GM12864 (cell line): ENCODE measurements at regions not wholly inside any gene's neighbourhood (a gene's known extent, or its start where the extent isn't known, plus 50 kb on each side); places are given as distances from the start of the nearest gene placed in this dataset.

Experiments
- DNase-seq: peaks from one replicate; pipeline ENCODE4 v3.0.0-alpha.2; 2011; ENCODE audit warnings: low read depth
- H3K4me3 ChIP-seq: 2 replicates; pipeline ENCODE4 v1.5.1; 2011; ENCODE audit warnings: mild to moderate bottlenecking, low read depth, low read length, control low read depth
- TF ChIP-seq, protein P1 (sequence below): IDR thresholded peaks from 2 replicates; pipeline ENCODE4 v1.5.1; 2011; ENCODE audit warnings: low read depth, mild to moderate bottlenecking, moderate library complexity, low read length, control low read depth, inconsistent platforms; ENCODE audit errors: missing control alignments

- TF ChIP-seq, protein P1, sequence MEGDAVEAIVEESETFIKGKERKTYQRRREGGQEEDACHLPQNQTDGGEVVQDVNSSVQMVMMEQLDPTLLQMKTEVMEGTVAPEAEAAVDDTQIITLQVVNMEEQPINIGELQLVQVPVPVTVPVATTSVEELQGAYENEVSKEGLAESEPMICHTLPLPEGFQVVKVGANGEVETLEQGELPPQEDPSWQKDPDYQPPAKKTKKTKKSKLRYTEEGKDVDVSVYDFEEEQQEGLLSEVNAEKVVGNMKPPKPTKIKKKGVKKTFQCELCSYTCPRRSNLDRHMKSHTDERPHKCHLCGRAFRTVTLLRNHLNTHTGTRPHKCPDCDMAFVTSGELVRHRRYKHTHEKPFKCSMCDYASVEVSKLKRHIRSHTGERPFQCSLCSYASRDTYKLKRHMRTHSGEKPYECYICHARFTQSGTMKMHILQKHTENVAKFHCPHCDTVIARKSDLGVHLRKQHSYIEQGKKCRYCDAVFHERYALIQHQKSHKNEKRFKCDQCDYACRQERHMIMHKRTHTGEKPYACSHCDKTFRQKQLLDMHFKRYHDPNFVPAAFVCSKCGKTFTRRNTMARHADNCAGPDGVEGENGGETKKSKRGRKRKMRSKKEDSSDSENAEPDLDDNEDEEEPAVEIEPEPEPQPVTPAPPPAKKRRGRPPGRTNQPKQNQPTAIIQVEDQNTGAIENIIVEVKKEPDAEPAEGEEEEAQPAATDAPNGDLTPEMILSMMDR: no peak
- no peak for DNase-seq
Measured at GRCh38 chr16:85431431-85432124, 181.5 kb upstream of the GSE1 start.

DNA sequence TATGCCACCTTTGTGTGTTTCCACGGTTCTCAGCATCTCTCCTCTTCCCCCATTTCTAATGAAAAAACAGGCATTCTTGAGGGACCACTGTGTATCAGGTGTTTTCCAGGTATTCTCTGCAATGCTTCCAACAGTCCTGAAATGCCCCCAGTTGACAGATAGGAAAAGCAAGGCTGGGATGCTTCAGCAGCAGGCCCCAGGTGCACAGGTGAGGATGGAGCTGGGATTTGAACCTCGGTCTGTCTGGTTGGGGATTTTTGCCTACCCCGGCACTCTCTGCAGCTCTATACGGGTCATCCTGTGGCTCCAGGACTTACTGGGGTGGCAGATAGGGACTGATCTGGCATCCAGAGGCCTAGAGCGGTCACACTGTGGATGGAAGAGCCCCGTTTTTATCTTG is 180.5 kb upstream of the GSE1 start:
- TF ChIP-seq, protein P1: no peak
- DNase-seq: no peak
- no peak overlapping the region for H3K4me3 ChIP-seq

More at GRCh38 chr16:85431431-85432124, 181.5 kb upstream of the GSE1 start:
- H3K4me3 ChIP-seq: no peak overlapping the region

DNA sequence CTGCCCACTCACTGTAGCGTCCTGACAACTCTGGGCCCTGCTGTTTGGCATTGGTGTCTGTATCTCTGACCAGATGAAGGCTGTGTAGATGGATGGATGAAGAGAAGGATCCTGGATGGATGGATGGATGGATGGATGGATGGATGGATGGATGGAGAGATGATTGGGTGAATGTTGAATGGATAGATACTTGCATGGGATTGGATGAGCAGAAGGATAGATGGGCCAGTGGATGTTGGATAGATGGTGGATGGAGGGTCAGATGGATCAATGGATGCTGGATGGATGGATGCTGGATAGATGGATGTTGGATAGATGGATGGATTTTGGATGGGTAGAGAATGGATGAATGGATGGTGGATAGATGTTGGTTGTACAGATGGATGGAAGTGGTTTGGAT is 179.6 kb upstream of the GSE1 start:
- no peak overlapping the region for H3K4me3 ChIP-seq
- TF ChIP-seq, protein P1: no peak
- DNase-seq: no peak

- no peak overlapping the region for H3K4me3 ChIP-seq
- TF ChIP-seq, protein P1: no peak
- DNase-seq: no peak
Measured at GRCh38 chr16:85435286-85435685, 177.8 kb upstream of the GSE1 start.

DNA sequence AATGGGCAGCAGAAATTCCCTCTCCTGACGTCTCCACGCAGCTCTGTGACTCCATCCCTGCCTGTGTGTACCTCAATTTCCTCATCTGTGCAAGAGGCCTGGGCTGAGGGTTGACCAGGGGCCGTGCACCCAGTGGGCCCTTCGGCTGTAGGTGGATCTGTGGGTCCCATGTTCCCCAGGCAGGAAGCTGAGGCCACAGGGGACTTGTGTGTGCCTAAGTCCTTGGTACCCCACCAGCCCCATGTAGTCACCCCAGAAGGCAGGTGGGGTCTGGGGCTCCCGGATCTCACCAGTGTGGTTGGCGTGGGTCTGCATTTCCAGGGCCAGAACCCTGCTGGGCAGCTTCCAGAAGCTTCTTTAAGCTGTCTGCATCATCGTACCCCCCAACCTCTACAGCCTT is 177.4 kb upstream of the GSE1 start:
- TF ChIP-seq, protein P1: no peak
- no peak overlapping the region for H3K4me3 ChIP-seq
- DNase-seq: no peak

DNA sequence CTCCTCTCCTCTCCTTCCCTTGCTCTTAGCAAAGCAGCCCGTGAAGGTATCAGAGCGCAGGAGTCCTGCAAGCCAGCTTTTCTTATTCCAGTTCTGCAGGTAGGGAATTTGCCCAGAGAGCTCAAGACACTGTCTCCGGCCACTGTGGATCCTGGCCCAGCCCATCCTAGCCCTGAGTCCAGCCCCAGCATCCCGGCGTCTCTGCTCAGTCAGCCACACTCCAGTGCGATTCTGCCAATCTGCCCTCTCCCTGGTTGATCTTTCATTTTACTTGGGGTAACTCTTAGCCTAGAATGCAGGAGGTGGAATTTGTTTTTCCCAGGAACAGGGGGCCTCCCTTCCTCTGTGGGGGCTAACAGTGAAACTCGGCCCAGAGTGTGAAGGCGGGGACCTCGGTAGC is 176.9 kb upstream of the GSE1 start:
- TF ChIP-seq, protein P1: no peak
- H3K4me3 ChIP-seq: no peak overlapping the region
- no peak for DNase-seq

DNA sequence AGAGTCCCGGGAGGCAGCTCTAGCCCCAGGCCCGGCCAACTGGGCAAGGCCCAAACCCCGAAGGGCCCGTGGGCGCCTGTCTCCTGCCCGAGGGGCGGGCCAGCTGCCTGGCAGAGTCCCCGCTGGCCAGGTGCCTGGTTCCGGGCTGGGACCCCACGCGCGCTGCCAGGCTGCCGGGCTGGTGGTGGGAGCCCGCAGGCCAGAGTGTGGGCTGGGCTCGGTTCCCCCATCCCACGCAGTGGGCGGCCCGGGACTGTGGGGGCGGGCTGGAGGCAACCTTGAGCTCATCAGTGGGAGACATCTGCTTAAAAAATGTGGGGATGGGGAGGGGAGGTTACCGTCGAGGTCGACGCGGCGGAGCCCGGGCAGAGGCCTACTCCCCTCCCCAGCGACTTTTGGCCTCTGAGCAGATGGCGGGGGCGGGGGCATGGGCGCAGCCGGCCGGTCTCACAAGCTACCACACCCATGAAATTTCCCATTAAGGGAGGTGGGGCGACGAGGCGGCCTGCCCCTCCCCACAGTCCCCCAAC is 176.4 kb upstream of the GSE1 start:
- TF ChIP-seq, protein P1: no peak
- DNase-seq: no peak
- H3K4me3 ChIP-seq: no peak overlapping the region
